SU-DHL-6 (cell line): ENCODE measurements at regions not wholly inside any gene's neighbourhood (a gene's known extent, or its start where the extent isn't known, plus 50 kb on each side); places are given as distances from the start of the nearest gene placed in this dataset.

ENCODE experiments used
- CTCF ChIP-seq: fragments of 200-600 bp; sonication (generic); IDR thresholded peaks from one replicate; pipeline ENCODE4 v1.5.1; 2017; ENCODE audit warnings: antibody characterized with exemption, mild to moderate bottlenecking, low read length, moderate library complexity; ENCODE audit not compliant: insufficient read depth, poor library complexity, severe bottlenecking
- EZH2phosphoT487 ChIP-seq: fragments of 200-600 bp; sonication (generic), shearing (Covaris generic); conservative IDR thresholded peaks from 2 replicates; pipeline ENCODE4 v1.6.1; 2018; ENCODE audit warnings: mild to moderate bottlenecking, antibody characterized with exemption, low read length, moderate library complexity, mixed read lengths

GRCh38 chr12:85698937-85699336, 137.3 kb downstream of the RASSF9 start:
- TF ChIP-seq EZH2phosphoT487 (no peak), CTCF (no peak)
